MM.1S (cell line): ENCODE measurements at regions not wholly inside any gene's neighbourhood (a gene's known extent, or its start where the extent isn't known, plus 50 kb on each side); places are given as distances from the start of the nearest gene placed in this dataset.

ENCODE experiments used
- EZH2 ChIP-seq: fragments of 300-600 bp; sonication (generic); optimal IDR thresholded peaks from 2 replicates; pipeline ENCODE3; 2017; ENCODE audit warnings: low read depth, mild to moderate bottlenecking, antibody characterized with exemption, low read length, mixed read lengths
- EZH2phosphoT487 ChIP-seq: fragments of 300-600 bp; sonication (generic); IDR thresholded peaks from 2 replicates; pipeline ENCODE4 v1.6.1; 2018; ENCODE audit warnings: antibody characterized with exemption, low read length
- TF ChIP-seq, protein P1 (sequence below): fragments of 300-600 bp; sonication (generic); IDR thresholded peaks from 2 replicates; pipeline ENCODE4 v1.5.1; 2016; ENCODE audit warnings: antibody characterized with exemption, low read length, mixed read lengths

GRCh38 chr6:56335726-56336125 is 88.3 kb upstream of the COL21A1 start:
- TF ChIP-seq, protein P1, sequence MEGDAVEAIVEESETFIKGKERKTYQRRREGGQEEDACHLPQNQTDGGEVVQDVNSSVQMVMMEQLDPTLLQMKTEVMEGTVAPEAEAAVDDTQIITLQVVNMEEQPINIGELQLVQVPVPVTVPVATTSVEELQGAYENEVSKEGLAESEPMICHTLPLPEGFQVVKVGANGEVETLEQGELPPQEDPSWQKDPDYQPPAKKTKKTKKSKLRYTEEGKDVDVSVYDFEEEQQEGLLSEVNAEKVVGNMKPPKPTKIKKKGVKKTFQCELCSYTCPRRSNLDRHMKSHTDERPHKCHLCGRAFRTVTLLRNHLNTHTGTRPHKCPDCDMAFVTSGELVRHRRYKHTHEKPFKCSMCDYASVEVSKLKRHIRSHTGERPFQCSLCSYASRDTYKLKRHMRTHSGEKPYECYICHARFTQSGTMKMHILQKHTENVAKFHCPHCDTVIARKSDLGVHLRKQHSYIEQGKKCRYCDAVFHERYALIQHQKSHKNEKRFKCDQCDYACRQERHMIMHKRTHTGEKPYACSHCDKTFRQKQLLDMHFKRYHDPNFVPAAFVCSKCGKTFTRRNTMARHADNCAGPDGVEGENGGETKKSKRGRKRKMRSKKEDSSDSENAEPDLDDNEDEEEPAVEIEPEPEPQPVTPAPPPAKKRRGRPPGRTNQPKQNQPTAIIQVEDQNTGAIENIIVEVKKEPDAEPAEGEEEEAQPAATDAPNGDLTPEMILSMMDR: no peak
- TF ChIP-seq EZH2 (no peak), EZH2phosphoT487 (no peak)
